GM12878 (cell line): ENCODE measurements at regions not wholly inside any gene's neighbourhood (a gene's known extent, or its start where the extent isn't known, plus 50 kb on each side); places are given as distances from the start of the nearest gene placed in this dataset.
"Not testable (repeated sequence)": the region's sequence is repeated elsewhere in the genome, so short reads cannot be mapped to it uniquely, and the experiment has no call there.

Source experiments
- ATAC-seq: fragments of 200-7000 bp; cut with Tn5 transposase; 3 replicates; pipeline ENCODE4 v1.9.1; 2020; ENCODE audit warnings: mild to moderate bottlenecking, moderate library complexity
- BruUV-seq: library from RNA; stranded (reverse); fragments of 400-500 nt; replicated peaks from 2 replicates; lab custom pipeline; 2021; lab: Mats Ljungman, UMichigan
- CTCF ChIA-PET: fragments of 300-600 bp; sonication (Branson Sonifier 250); formaldehyde crosslinking; extraction: SDS; loops from one replicate; lab custom pipeline; 2021; ENCODE audit warnings: inconsistent platforms; lab: Yijun Ruan, JAX
- POLR2A ChIA-PET: fragments of 350-600 bp; formaldehyde crosslinking; extraction: SDS; loops from one replicate; lab custom pipeline; 2021; ENCODE audit warnings: inconsistent platforms; lab: Charles Lee
- RAD21 ChIA-PET: fragments of 300-600 bp; sonication (Branson Sonifier 250); formaldehyde crosslinking; loops from one replicate; lab custom pipeline; 2023; ENCODE audit warnings: antibody characterized with exemption; ENCODE audit not compliant: unreplicated experiment; lab: Charles Lee
- SMC1A ChIA-PET: fragments of 300-600 bp; sonication (Branson Sonifier 250); formaldehyde crosslinking; loops from one replicate; lab custom pipeline; 2023; ENCODE audit not compliant: unreplicated experiment, uncharacterized antibody; lab: Charles Lee
- DNase-seq: peaks from one replicate; pipeline ENCODE4 v3.0.0-alpha.2; 2011; ENCODE audit warnings: low read depth, low spot score
- FAIRE-seq: peaks from 3 replicates; lab custom pipeline; 2011; peaks lifted over from hg19 to GRCh38; lab: Jason Lieb, UNC
- H2AFZ ChIP-seq: 2 replicates; pipeline ENCODE4 v1.6.0; 2011; ENCODE audit warnings: low read depth, low read length, control low read depth; ENCODE audit not compliant: control insufficient read depth
- H3K27ac ChIP-seq: 2 replicates; pipeline ENCODE4 v1.5.1; 2011; ENCODE audit warnings: control low read depth; ENCODE audit not compliant: control insufficient read depth, insufficient read depth
- H3K27me3 ChIP-seq, 2 experiments: replicated peaks in 1 of 2; 2 replicates each; pipeline versions ENCODE4 v1.6.0 to v1.6.1; 2011; ENCODE audit warnings: low read length in 1 of 2; ENCODE audit not compliant: control insufficient read depth in 2 of 2, insufficient read depth in 2 of 2
- H3K36me3 ChIP-seq, 2 experiments: 2 replicates each; pipeline ENCODE4 v1.5.1; 2011; ENCODE audit warnings: low read length in 1 of 2; ENCODE audit not compliant: control insufficient read depth in 2 of 2, insufficient read depth in 2 of 2
- H3K4me1 ChIP-seq: 2 replicates; pipeline ENCODE4 v1.6.1; 2011; ENCODE audit warnings: mild to moderate bottlenecking, low read length, moderate library complexity, mixed read lengths; ENCODE audit not compliant: control insufficient read depth, insufficient read depth
- H3K4me2 ChIP-seq: 2 replicates; pipeline ENCODE4 v1.6.0; 2011; ENCODE audit warnings: control low read depth; ENCODE audit not compliant: control insufficient read depth, insufficient read depth
- H3K4me3 ChIP-seq: fragments of 200-600 bp; sonication (generic); 2 replicates; pipeline ENCODE4 v1.5.1; 2016
- H3K79me2 ChIP-seq: 2 replicates; pipeline ENCODE4 v1.6.0; 2011; ENCODE audit warnings: low read length; ENCODE audit not compliant: control insufficient read depth, insufficient read depth
- H3K9ac ChIP-seq: 2 replicates; pipeline ENCODE4 v1.8.0; 2011; ENCODE audit warnings: low read length, control low read depth, mixed read lengths; ENCODE audit not compliant: control insufficient read depth, insufficient read depth
- H3K9me3 ChIP-seq: replicated peaks from 3 replicates; pipeline ENCODE4 v1.5.1; 2011; ENCODE audit warnings: mild to moderate bottlenecking, low read length; ENCODE audit not compliant: control insufficient read depth, insufficient read depth
- H4K20me1 ChIP-seq: 2 replicates; pipeline ENCODE4 v1.6.0; 2011; ENCODE audit not compliant: control insufficient read depth, insufficient read depth
- ASH2L ChIP-seq: fragments of 300-600, 200-600 bp; sonication (generic); IDR thresholded peaks from 2 replicates; pipeline ENCODE4 v1.6.1; 2017; ENCODE audit warnings: low read depth, mild to moderate bottlenecking, borderline replicate concordance
- CBX5 ChIP-seq: sonication (generic); IDR thresholded peaks from 2 replicates; pipeline ENCODE4 v1.6.1; 2016; ENCODE audit warnings: low read depth, moderate library complexity, mild to moderate bottlenecking, inconsistent platforms
- FOXM1 ChIP-seq: IDR thresholded peaks from 2 replicates; pipeline ENCODE4 v1.6.1; 2012; ENCODE audit warnings: low read depth, mild to moderate bottlenecking, inconsistent platforms, low read length, moderate library complexity
- GABPA ChIP-seq: IDR thresholded peaks from 2 replicates; pipeline ENCODE4 v1.6.1; 2014; ENCODE audit warnings: antibody characterized with exemption, low read depth, mild to moderate bottlenecking, inconsistent platforms
- RAD51 ChIP-seq: fragments of 450-650 bp; IDR thresholded peaks from 2 replicates; pipeline ENCODE4 v1.6.1; 2016; ENCODE audit warnings: moderate library complexity, mild to moderate bottlenecking, inconsistent platforms
- RBBP5 ChIP-seq: fragments of 200-600 bp; sonication (generic); conservative IDR thresholded peaks from 2 replicates; pipeline ENCODE4 v1.6.1; 2016
- RELA ChIP-seq: fragments of 450-650 bp; IDR thresholded peaks from 2 replicates; pipeline ENCODE4 v1.8.0; 2014; ENCODE audit warnings: borderline replicate concordance; ENCODE audit not compliant: partially characterized antibody
- SREBF2 ChIP-seq: IDR thresholded peaks from 2 replicates; pipeline ENCODE4 v1.6.1; 2012; ENCODE audit warnings: mild to moderate bottlenecking, low read length
- SRF ChIP-seq, 2 experiments: IDR thresholded peaks; 2 replicates each; pipeline ENCODE4 v1.6.1; 2011; ENCODE audit warnings: low read depth in 2 of 2, low read length in 2 of 2, mild to moderate bottlenecking in 1 of 2, moderate library complexity in 1 of 2
- WGBS: methylation state at CpG from one replicate; pipeline ENCODE4 v1.1.6; 2016; ENCODE audit warnings: low lambda C conversion rate; ENCODE audit not compliant: insufficient replicate concordance, insufficient coverage; ENCODE audit errors: missing lambda C conversion rate; 5-methylcytosine and 5-hydroxymethylcytosine counted together
- in situ Hi-C: fragments of 300-500 bp; cut with MboI; formaldehyde crosslinking; loops from 9 replicates; pipeline ENCODE4 v1.14.3; 2018; ENCODE audit warnings: mixed read lengths
- intact Hi-C: fragments of 100-400 bp; cut with micrococcal nuclease; formaldehyde crosslinking; loops from one replicate; pipeline ENCODE4 v1.14.2; 2022; ENCODE audit not compliant: unreplicated experiment
- TF ChIP-seq, protein P1 (sequence below): fragments of 450-650 bp; formaldehyde crosslinking; IDR thresholded peaks from 2 replicates; pipeline ENCODE4 v1.4.0; 2020; ENCODE audit warnings: mild to moderate bottlenecking, moderate library complexity
- TF ChIP-seq, protein P2 (sequence below): fragments of 450-650 bp; IDR thresholded peaks from 2 replicates; pipeline ENCODE4 v1.6.1; 2017; ENCODE audit warnings: low read depth, mild to moderate bottlenecking, moderate library complexity
- TF ChIP-seq, protein P3 (sequence below): IDR thresholded peaks from 2 replicates; pipeline ENCODE4 v1.6.1; 2011; ENCODE audit warnings: low read depth, mild to moderate bottlenecking, low read length, moderate library complexity, borderline replicate concordance; ENCODE audit errors: extremely low read depth

DNA sequence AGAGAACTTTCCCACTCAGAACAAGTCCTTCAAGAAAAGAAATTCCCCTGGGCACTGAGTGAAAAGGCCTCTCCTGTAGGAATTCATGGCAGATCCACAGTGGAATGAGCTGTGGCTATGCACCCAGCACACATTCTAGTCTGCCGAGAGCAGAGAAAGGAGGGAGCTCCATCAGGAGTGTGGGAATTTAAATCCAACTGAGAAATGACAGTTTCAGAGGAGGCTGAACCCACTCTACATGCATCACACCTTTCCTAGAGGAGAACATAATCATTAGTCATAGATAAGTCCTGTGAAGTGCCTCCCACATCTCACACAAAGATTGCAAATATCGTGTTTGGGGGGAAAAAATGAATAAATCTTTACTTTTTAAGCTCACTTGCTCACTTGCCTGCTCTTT lies 530.2 kb upstream of the HTR1E start:
- H4K20me1 ChIP-seq = no peaks in the 10 kb centered on the region
- SMC1A ChIA-PET = no interaction called here
- H3K9me3 ChIP-seq = no peaks in the 10 kb centered on the region
- H3K36me3 ChIP-seq = no peaks in the 10 kb centered on the region
- H3K27ac ChIP-seq = no peak overlapping the region
- 0% methylated on average over 2 of the region's 2 CpGs for WGBS
- no peak overlapping the region for H3K4me3 ChIP-seq
- H3K9ac ChIP-seq = no peak overlapping the region
- no peaks in the 10 kb centered on the region for H3K79me2 ChIP-seq
- ATAC-seq (no peak), FAIRE-seq (no peak), DNase-seq (no peak)
- H2AFZ ChIP-seq = no peak overlapping the region
- H3K27me3 ChIP-seq = no peaks in the 10 kb centered on the region
- H3K4me2 ChIP-seq = no peak overlapping the region
- TF ChIP-seq GABPA = no peak
- TF ChIP-seq SRF (IDR thresholded peaks at IDR 0.05; ENCODE audit: low read depth in 2 of 2, low read length in 2 of 2) = no peak
- TF ChIP-seq, protein P1, sequence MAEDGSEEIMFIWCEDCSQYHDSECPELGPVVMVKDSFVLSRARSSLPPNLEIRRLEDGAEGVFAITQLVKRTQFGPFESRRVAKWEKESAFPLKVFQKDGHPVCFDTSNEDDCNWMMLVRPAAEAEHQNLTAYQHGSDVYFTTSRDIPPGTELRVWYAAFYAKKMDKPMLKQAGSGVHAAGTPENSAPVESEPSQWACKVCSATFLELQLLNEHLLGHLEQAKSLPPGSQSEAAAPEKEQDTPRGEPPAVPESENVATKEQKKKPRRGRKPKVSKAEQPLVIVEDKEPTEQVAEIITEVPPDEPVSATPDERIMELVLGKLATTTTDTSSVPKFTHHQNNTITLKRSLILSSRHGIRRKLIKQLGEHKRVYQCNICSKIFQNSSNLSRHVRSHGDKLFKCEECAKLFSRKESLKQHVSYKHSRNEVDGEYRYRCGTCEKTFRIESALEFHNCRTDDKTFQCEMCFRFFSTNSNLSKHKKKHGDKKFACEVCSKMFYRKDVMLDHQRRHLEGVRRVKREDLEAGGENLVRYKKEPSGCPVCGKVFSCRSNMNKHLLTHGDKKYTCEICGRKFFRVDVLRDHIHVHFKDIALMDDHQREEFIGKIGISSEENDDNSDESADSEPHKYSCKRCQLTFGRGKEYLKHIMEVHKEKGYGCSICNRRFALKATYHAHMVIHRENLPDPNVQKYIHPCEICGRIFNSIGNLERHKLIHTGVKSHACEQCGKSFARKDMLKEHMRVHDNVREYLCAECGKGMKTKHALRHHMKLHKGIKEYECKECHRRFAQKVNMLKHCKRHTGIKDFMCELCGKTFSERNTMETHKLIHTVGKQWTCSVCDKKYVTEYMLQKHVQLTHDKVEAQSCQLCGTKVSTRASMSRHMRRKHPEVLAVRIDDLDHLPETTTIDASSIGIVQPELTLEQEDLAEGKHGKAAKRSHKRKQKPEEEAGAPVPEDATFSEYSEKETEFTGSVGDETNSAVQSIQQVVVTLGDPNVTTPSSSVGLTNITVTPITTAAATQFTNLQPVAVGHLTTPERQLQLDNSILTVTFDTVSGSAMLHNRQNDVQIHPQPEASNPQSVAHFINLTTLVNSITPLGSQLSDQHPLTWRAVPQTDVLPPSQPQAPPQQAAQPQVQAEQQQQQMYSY (CRISPR knock-in tag) = no peak
- no peak for TF ChIP-seq FOXM1
- no peak for TF ChIP-seq SREBF2
- TF ChIP-seq RAD51 = no peak
- TF ChIP-seq CBX5 = no peak
- TF ChIP-seq, protein P2, sequence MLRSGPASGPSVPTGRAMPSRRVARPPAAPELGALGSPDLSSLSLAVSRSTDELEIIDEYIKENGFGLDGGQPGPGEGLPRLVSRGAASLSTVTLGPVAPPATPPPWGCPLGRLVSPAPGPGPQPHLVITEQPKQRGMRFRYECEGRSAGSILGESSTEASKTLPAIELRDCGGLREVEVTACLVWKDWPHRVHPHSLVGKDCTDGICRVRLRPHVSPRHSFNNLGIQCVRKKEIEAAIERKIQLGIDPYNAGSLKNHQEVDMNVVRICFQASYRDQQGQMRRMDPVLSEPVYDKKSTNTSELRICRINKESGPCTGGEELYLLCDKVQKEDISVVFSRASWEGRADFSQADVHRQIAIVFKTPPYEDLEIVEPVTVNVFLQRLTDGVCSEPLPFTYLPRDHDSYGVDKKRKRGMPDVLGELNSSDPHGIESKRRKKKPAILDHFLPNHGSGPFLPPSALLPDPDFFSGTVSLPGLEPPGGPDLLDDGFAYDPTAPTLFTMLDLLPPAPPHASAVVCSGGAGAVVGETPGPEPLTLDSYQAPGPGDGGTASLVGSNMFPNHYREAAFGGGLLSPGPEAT = no peak
- no peak for TF ChIP-seq RBBP5
- TF ChIP-seq, protein P3, sequence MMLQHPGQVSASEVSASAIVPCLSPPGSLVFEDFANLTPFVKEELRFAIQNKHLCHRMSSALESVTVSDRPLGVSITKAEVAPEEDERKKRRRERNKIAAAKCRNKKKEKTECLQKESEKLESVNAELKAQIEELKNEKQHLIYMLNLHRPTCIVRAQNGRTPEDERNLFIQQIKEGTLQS = no peak
- TF ChIP-seq RELA = no peak
- TF ChIP-seq ASH2L = no peak
- POLR2A ChIA-PET = no interaction called here
- RAD21 ChIA-PET = no interaction called here
- H3K4me1 ChIP-seq = no peaks in the 10 kb centered on the region
- CTCF ChIA-PET = no interaction called here
- in situ Hi-C loops (no loop called here), intact Hi-C loops (no loop called here)
- no TSS peak for BruUV-seq

DNA sequence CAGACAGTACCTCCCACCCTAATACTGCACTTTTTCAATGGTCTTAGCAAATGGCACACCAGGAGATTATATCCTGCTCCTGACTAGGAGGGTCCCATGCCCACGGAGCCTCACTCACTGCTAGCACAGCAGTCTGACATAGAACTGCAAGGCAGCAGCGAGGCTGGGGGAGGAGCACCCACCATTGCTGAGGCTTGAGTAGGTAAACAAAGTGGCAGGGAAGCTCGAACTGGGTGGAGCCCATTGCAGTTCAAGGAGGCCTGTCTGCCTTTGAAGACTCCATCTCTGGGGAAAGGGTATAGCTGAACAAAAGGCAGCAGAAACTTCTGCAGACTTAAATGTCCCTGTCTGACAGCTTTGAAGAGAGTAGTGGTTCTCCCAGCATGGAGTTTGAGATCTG lies 544.5 kb upstream of the HTR1E start:
- FAIRE-seq, H3K9me3 ChIP-seq, ATAC-seq, H3K4me1 ChIP-seq, H3K4me3 ChIP-seq, POLR2A ChIA-PET, intact Hi-C loops, H3K27ac ChIP-seq, H2AFZ ChIP-seq, H4K20me1 ChIP-seq, H3K4me2 ChIP-seq, H3K27me3 ChIP-seq, H3K9ac ChIP-seq, RAD21 ChIA-PET, DNase-seq, BruUV-seq, SMC1A ChIA-PET, in situ Hi-C loops, CTCF ChIA-PET, H3K36me3 ChIP-seq, H3K79me2 ChIP-seq: not testable (repeated sequence)
- WGBS = 0% methylated on average over 3 of the region's 3 CpGs
